NCI-H526 treated with DMSO at 0.1 percent for 48 hours (cell line): ENCODE measurements at regions not wholly inside any gene's neighbourhood (a gene's known extent, or its start where the extent isn't known, plus 50 kb on each side); places are given as distances from the start of the nearest gene placed in this dataset.
A peak's percentile ranks its signal among the peaks of the same experiment; 100 is the strongest.
"Not testable (repeated sequence)": the region's sequence is repeated elsewhere in the genome, so short reads cannot be mapped to it uniquely, and the experiment has no call there.

Source experiments
- DNase-seq: peaks from one replicate; lab custom pipeline; 2025; lab: John Stamatoyannopoulos, UW

DNA sequence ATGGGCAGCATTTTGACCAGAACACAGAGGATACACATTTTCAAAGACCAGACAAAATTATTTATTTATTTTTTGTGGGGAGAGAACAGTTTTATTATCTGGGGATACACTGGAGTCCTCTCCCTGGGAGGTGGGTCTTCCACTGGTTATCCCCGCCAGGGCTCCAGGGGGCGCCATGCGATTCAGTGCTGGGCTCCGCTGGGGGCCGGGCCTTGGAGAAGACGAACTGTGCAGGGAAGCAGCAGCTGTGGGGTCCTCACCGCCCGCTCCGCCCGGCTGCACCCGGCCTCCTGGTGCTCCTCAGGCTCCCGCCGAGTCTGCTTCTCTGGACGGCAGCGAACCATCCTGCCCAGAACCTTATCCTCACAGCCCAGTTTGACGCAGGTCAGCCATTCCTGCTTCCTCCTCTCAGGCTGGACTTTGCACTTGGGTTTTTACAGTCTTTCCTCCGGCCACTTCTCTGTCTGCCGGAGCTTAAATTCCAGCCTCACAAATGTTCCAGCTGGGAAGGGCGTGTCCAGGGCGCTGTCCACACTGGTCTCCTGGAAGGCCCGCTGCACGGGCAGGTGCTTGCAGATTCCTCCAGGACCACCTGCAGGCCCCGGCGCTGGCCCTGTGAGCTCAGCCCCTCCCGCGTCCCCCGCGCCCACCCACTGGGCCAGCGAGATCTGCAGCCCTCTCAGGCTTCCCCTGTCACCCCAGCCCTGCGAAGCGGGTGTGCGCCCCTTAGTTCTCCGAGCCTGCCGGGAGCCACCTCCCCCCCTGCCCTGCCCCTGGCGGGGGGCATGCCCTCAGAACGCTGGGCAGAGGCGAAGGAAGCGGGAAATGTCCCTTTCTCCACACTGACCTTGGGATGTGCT is 1830.0 kb upstream of the DEFB115 start:
- DNase-seq = no peak

DNA sequence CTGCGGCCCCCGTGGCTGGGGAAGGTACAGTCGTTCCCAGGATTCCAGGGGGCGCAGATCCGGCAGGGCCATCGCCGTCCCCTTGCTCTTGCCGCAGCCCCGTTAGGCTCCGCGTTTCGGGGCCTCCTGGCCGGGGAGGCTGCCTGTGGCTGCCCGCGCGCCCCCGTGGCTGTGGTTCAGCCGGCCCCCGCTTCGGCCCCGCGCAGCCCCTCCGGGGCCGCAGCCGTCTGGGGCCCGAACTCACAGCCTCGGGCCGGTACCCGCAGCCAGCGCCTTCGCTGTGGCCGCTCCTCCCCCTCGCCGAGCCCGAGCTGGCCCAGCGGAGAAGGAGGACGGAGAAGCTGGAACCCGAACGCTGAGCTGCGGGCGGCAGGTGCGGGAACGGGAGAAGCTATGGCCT is 1826.9 kb upstream of the DEFB115 start:
- DNase-seq = no peak

DNA sequence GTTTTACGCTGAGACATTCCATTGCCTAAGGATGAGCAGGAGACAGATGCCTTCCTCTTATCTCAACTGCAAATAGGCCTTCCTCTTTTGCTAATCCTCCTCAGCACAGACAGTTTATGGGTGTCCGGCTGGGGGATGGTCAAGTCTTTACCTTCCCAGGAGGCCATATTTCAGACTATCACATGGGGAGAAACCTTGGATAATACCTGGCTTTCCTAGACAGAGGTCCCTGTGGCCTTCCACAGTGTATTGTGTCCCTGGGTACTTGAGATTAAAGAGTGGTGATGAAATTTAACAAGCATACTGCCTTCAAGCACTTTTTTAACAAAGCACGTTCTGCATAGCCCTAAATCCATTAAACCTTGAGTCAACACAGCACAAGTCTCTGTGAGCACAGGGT is 1816.7 kb upstream of the DEFB115 start:
- not testable (repeated sequence) for DNase-seq

DNA sequence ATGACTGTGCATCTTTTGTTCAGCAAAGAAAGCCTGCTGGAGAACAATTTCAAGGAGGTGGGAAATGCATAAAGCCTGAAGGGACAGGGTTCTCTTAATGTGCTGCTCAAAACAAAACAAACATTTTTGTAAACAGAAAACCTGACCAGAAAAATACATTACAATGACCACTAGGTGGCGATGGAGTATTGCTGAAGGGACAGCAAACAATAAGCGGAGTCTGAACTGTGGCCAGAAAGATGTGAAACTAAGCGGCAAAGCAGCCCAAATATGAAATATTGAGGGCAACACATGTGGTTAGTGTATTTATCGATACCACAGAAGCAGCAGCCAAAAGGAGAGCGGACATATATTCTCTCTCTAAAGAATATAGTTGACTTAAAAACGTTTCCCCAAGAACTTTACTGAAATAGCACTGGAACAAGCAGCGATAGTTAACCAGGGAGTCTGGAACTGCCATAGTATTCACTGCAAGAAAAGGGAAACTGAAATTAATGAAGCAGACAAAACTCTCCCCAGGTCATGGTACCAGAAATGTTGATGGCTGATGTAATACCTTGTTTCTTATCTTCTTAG is 1814.2 kb upstream of the DEFB115 start:
- peak; percentile 11 for DNase-seq

DNA sequence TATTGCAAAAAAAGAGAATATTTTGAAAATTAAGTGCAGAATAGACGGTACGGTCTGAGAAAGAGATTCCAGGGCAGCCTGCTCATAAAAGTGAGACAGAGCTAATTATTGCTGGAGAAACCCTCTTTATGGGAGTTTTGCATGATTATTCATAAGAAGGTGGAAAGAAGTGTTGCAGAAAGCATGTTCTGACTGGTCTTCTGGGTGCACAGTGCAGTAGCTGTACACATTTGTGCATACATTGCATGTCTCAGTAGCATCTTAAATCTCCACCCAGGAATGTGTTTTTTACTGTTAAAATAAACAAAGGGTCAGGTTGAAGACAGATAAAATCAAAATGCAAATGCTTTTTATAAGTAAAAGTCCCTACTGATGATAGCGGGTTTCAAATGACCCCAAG is 1813.6 kb upstream of the DEFB115 start:
- no peak for DNase-seq

DNA sequence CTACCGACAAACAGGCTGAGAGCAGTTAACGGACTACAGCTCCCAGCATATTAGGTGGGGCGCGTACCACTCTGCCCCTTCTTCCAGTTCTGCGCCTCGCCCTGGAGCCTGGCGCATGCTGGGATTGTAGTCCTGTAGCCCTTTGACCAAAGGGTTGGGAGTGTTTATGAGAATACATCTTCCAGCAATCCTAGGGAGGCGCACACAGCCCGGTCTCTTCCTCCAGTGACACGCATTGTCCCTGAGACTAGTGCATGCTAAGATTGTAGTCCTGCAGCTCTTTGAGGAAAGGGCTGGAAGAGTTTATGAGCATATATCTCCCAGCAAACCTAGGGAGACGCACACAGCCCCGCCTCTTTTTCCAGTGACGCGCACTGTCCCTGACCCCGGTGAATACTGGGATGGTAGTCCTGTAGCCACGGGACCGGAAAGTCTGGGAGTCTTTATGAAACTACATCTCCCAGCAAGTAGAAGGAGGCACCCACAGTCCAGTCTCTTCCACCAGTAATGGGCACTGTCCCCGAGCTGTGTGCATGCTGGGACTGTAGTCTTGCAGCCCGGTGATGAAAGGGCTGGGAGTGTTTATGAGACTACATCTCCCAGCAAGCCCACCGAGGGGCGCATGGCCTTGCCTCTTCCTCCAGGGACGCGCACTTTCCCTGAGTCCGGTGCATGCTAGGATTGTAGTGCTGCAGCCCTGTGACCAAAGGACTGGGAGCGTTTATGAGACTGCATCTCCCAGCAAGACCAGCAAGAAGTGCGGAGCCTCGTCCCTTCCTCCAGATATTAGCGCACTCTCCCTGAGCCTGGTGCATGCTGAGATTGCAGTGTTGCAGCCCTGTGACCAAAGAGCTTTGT is 1812.2 kb upstream of the DEFB115 start:
- DNase-seq = peak; percentile 33

DNA sequence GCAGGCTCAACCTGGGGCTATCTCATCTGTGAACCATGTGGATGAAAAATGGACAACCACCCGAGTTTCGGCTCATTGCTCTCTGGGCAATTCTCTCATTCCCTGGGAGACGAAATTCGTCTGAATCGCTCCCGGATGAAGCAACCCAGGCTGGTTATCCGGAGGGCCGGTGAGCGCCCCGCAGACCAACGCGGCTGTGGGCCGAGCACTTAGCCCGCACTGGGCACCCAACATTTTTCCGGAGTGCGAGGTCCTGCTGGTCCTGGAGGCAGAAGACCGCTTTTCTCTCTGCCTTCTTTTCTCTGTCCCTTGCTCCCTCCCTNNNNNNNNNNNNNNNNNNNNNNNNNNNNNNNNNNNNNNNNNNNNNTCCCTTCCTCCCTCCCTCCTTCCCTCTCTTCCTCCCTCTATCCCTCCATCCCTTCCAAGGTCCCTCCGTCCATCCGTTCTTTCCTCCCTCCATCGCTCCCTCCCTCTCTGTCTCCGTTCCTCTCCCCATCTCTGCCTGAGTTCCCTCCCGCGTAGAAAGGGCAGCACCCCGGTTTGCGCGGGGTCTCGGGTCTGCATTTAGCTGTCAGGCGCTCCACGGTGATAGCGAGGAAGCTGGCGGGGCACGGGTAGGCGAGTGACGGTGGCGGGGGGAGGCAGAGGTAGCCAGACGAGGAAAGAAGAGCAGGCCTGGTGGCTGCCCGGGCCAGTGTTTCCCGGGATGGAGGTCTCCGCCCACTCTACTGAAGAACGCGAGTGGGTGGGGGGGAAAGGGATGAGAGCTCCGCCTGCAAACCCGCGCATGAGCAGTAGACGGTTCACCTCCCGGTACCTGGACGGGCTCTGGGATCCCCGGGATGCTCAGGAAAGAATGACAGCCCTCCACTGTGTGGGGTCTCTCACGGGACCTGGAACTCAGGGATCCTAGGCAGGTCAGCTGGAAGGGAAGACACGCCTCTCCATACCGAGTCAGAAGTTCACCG is 1809.7 kb upstream of the DEFB115 start:
- not testable (repeated sequence) for DNase-seq

DNA sequence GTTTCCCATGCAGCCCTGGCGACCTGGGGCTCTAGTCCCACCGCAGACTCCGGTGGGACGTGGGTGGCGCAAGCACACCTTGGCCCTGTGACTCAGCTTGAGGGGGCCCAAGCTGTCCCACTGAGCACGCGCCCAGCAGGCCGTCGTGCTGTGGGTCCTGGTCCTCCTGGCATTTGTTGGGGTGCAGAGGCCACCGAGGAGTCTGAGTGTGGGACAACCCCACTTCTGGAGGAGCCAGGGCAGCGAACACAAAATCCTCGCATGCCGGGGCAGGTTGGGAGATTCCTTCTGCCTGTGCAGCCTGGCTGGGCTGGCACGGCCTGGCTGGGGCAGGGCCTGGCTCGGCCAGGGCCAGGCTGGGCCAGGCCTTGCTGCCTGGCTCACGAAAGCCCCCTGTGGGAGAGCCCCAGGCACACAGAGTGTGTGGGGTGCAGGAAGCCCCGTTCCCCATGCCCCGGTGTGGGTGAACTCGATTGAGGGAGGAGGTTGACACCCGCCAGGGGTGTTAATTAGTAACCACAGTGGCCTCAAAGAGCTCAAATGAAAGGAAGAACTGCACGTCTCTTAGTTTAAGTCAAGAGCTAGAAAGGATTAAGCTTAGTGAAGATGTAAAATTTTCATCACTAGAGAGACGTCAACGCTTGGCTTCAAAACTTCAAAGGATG is 1808.5 kb upstream of the DEFB115 start:
- no peak for DNase-seq

DNA sequence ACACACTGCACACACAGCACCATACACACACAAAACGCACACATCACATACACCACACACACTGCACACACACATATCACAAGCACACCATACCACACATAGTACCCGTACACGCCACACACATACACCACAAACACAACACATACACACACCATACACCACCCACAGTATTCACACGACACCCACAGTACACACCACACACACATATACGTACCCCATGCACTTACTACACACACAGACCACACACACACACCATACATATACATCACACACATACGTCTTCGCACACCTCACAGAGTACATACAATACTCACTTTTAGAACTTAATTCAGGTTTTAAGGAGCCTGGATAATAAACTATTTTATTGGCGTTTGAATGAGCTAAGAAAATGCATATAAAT is 1805.3 kb upstream of the DEFB115 start:
- DNase-seq = no peak

DNA sequence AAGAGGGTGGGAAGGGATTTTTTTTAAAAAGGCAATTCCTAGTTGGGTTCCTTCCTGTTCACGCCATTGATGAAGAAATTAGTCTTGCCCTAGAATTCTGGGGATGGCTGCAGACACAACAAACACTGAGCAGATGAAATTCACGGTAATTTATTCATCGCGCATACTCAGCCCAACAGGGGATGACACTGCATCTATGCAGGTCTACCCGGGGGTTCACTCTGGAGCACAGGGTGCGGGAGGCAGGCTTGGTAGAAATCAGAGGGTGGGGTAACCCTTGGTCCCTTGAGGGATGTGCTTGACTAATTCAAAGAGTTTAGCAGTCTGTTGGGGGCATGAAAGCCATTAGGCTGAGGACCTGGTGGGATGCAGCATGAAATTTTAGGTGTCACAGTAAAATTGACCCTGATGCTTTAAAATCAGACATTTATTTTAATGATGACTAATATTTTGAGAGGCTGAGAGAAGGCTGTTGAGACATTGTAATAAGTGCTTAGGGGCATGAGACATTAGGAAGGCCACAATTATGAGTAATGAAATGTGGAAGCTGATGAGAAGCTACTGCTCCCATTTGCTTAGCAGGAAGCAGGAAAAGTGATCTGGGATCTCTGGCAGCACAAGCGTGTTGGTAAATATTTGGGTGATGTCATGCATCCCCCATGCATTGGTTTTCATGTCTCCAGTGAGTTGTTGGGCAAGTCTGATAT is 1800.3 kb upstream of the DEFB115 start:
- DNase-seq = not testable (repeated sequence)

DNA sequence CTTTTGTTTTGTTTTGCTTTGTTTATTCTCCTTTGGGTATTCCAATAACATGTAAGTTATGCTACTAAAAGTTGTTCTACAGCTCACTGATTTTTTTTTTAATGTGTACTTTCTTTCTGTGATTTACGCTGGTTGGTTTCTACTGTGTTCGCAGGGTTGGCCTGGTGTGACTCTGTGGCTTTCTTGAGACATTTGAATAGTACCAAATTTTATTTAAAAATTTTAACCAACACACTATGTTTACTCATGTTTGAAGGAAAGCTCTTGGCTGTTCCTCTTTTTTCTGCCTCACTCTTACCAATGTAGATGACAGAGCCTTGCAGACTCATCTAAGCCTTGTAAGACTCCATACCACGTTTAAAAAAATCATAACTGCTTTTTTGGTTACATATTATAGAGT is 1784.9 kb upstream of the DEFB115 start:
- DNase-seq = no peak

DNA sequence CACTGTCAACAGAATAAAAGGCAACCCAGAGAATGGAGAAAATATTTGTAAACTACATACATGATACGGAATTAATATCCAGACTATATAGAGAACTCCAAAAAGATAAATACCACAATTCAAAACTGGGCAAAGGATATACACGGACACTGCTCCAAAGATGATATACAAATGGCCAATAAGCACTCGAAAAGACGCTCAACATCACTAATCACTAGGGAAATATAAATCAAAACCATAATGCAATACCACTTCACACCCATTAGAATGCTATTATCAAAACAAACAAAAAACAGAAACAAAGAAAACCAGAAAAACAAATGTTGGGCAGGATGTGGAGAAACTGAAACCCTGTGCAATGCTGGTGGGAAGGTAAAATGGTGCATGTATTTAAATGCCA is 1764.6 kb upstream of the DEFB115 start:
- not testable (repeated sequence) for DNase-seq

DNA sequence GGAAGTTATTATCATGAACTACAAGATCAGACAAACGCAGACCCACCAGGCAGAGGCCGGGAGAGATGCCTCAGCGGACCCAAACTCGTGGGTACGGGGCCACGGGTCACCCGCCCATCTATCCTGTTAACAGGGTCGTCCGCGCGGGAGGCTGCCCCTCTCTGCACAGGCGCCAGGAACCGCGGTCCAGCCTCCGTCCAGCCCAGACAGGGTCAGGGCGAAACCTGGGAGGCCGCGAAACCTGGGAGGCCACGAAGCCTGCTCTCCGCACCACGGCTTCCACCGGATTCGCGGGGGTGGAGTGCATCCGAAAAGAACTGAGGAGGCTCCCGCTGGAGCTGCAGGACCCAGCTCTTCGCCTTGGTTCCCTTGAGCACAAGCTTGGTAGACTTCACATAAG is 1760.7 kb upstream of the DEFB115 start:
- DNase-seq = not testable (repeated sequence)

DNA sequence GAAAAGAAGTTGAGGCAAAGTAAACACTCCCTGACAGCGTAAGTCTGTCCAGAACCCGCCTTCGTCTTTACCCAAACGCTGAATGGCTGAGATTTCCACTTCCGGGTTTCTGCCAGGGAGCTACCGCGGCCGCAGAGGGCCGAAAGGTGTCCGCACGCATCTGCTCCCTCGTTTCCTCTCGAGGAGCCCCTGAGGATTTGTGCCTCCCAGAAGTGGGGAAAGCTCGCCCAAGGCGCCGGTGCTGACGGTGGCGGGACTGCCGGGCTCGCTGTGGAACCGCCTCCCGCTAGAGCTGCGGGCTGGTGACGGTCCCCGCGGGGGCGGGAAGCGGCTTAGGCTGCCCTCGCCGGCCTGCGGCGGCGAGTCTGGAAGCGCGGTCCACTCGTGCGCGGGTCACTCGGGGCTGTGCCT is 1760.2 kb upstream of the DEFB115 start:
- DNase-seq = no peak

DNA sequence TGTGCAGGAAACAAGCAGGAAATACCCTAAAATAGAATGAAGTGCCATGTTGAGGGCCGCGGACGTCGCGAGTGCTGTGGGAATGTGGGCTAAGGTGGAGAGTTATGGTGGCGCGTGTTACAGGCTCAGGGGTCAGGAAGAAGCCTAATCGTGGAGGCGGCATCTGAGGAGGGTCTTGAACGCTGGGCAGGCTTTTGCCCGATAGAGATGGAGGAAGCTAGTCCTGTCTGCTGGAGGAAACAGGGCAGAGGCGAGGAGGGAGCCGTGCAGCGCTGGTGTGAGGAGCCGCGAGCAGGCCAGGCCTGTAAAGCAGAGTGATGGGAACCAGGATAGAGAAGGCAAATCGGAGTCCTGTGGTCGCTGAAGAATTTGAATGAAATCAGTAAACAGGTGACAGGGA is 1759.8 kb upstream of the DEFB115 start:
- not testable (repeated sequence) for DNase-seq

DNA sequence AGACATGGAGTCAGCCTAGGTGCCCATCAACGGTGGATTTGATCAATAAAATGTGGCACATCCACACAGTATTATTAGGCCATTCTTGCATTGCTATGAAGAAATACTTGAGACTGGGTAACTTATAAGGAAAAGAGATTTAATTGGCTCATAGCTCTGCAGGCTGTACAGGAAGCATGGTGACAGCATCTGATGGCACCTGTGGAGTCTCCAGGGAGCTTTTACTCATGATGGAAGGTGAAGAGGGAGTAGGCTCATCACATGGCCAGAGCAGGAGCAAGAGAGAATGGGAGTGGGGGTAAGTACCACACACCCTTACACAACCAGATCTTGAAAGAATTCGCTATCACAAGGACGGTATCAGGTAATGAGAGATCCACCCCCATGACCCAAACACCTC is 1756.7 kb upstream of the DEFB115 start:
- DNase-seq = not testable (repeated sequence)

DNA sequence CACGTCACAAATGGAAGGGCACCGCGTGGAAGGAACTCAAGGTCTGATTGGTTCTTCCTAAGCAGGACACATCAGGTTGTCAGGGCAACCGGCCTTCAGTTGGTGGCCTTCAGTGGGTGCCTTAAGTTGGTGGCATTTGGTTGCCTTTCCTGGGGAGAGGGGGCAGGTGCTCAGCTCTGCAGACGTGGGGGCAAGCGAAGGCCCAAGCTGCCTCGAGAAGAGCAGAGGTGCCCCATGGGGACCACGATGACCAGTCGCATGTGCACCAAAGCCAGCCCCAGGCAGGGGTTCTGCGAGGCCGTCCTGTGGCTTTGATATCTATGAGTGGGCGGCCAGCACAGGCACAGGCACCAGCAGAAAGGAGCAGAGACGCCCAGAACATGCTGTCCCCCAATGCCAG is 1742.8 kb upstream of the DEFB115 start:
- DNase-seq = not testable (repeated sequence)

DNA sequence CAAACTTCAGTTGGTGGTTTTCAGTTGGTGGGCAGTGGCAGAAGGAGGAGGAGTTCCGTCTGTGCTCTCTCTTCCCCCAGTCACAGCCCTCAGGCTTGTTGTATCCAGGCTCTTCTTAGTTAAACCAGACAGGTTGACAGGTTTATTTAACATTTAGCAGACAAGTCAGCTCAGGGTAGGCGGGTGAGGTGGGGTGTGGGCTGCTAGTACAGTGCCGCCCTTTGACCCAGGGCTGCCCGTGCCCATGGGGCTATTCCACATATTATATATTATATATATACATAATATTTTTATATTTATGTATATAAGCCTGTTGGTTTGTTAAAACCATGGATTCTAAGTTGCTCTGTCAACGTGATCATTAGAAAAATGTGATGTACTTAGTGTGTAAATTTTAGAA is 1740.6 kb upstream of the DEFB115 start:
- not testable (repeated sequence) for DNase-seq

DNA sequence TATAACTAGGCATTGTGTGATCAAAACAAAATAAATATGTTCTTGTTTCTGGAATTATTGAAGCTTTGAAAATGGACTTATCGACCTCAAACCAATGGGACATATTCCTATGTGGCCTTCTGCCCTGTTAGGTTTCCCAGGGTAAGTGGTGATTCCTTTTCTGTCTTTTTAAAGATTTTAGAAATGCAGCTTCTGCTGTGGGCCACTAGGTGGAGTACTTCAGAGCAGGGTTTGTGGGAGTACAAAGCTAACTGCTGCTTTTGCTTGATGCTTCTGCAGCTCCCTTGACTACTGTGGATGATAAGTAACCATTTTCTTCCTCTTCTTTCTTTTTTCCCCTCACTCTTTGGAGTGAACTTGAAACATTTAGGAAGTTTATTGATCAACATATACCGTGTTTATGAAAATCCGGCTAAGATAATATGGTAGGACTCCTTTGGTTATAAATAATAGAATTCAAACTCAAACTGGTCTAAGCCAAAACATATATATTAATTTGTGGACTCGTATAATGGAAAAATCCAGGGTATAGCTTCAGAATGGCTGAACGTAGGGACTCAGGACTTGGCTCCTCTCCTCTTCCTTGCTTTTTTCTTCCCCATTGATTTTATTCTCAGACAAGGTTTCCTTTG is 1737.7 kb upstream of the DEFB115 start:
- DNase-seq = not testable (repeated sequence)
